Left renal pelvis (tissue), 4 donors: ENCODE measurements at regions not wholly inside any gene's neighbourhood (a gene's known extent, or its start where the extent isn't known, plus 50 kb on each side); places are given as distances from the start of the nearest gene placed in this dataset.
"Not testable (repeated sequence)": the region's sequence is repeated elsewhere in the genome, so short reads cannot be mapped to it uniquely, and the experiment has no call there.

Experiments used
- DNase-seq, 4 donors: peaks; one replicate each; pipeline ENCODE4 v3.0.0-alpha.2; 2013; ENCODE audit warnings: low read depth in 4 of 4, low spot score in 3 of 4

GRCh38 chr6:97779039-97779766, 496.2 kb upstream of the MMS22L start:
- DNase-seq = not testable (repeated sequence)

DNA sequence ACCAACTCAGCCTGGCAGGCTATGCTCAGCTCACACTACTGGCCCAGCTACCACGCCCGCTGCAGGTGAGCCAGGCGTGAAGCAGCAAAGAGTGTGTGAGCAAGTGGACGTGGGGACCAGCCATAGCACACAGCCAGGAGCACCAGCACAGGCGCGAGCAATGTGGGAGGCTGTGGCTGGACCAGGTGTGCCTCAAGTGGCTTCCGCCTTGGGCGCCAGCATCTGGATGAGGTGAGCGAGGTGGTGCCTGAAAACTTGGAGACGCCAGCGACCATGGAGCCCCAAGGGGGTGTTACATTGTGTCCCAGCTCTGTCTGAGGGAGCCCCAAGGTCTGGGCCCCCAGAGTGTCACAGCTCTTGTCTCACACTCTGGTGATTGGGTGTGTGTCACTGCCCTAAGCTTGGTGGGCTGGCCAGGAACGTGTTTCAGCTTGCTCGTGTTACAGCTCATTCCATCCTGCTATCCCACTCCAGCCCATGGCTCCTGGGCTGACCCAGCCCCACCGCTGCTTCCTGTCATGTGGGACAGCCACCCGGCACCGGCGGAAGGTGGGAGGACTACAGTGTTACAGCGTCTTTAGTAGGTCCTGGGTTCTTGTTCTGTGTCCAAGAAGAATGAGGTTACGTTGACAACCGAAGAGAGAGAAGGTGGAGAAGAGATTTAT, 508.0 kb upstream of the MMS22L start:
- DNase-seq = no peak

DNA sequence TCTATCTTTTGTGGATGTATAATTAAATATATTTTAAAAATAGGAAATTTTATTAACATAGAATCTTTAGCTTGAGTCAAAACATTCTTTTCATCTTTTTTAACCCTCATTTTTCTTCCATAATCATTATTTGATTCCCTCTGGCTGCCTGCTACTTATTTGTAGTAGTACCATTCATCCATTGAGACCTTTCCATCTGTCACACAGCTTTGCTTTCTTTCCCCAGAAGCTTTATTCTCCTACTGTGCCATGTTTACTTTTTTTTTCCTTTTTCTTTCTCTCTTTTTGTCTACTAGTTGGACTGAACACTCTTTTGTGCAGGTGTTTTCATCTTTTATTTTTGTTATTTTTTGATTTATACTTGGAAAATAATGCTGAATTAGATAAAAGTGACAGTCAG, 522.6 kb upstream of the MMS22L start:
- DNase-seq = no peak

- DNase-seq = no peak
Observed at GRCh38 chr6:97812940-97813339, 529.9 kb upstream of the MMS22L start.

DNA sequence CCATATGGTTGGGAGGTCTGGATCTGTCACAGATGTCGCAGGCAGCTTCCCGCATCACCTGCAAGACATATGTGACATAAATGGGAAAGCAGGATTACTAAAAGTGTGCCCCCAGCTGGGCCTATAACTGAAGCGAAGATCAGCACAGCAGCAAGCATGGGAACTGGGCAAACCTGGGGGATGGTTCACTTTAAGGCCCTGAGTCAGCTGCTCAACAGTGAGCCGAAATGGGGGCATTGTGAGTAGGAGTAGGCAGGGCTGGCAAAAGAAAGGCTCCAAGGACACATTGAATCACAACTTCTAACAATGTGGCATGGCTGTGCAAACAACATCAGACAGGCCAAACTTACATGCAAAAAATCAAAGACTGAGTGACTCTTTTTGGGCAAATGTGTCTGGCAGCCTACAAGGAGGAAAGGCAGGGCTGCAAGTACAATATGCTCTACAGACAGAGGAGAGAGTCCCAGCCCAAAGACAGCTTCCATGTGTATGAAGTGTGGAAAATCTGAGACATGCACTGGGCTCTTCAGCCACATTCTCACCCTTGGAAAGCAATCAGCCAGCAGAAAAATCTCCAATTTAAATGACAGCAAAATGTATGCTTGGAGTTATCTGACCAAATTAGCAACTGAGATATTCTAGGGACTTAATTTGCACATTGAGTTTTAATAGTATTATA, 531.0 kb upstream of the MMS22L start:
- DNase-seq = no peak

GRCh38 chr6:97815301-97815812, 532.3 kb upstream of the MMS22L start:
- DNase-seq = no peak

DNA sequence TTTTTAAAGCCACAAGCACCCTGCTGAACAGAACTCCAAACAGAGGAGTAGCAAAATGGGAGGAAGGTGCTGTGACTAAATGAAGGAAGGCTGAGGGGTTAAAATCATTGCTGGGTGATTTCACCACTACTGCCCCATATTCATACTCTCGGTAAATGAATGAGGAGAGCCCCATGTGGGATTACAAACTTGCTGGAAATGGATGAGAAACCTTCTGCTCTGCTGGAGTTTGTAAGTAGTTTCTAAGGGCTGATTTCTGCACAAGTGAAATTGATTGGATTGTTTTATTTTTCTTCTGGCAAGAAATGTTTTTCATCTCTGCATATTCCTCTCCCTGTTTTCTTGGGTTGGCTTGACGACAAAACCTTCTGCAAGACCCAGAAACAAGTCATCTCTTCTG, 533.5 kb upstream of the MMS22L start:
- DNase-seq = no peak

- DNase-seq = no peak
Observed at GRCh38 chr6:97819710-97820109, 536.7 kb upstream of the MMS22L start.

DNA sequence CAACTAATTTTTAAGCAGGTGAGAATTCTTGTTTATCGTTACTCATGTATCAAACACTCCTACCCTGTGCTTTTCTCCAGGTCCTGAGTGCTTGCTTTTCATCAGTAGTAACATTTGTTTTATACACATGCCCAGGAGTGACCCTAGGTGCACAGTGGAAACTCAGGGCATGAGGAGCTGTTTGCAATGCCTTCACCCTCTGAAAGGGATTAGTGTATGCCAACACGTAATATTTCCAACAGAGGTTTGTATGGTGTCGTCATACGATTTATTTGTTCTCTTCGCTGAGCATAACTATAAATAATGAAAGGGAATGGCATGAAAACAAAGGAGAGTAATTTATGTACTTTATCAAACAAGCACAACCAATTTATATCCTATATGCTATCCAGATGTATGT, 537.4 kb upstream of the MMS22L start:
- no peak for DNase-seq

- no peak for DNase-seq
Observed at GRCh38 chr6:97822632-97823031, 539.6 kb upstream of the MMS22L start.

- no peak for DNase-seq
Observed at GRCh38 chr6:97841763-97842162, 558.7 kb upstream of the MMS22L start.

GRCh38 chr6:97842521-97842920, 559.5 kb upstream of the MMS22L start:
- DNase-seq = no peak

DNA sequence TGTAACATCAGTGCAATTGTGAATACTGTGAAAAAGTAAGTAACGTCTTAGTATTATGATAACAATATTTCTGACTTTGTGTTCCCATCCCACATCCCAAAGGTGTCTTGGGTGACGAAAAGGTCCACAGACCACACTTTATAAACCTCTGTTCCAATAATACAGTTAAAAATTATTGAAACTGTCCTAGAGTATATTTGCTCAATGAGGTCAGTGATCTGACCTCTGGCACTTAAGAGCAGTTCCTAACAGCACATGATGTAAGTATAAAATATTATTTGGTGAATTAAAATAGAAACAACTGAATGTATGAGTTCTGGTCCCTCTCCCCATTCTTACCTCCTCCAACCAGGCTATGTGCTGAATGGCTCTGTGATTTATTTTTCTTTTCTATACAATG, 566.4 kb upstream of the MMS22L start:
- DNase-seq = no peak

- DNase-seq = no peak
Observed at GRCh38 chr6:97850458-97851212, 567.6 kb upstream of the MMS22L start.

- no peak for DNase-seq
Observed at GRCh38 chr6:97863697-97864096, 580.7 kb upstream of the MMS22L start.

GRCh38 chr6:97864366-97864765, 581.4 kb upstream of the MMS22L start:
- no peak for DNase-seq

DNA sequence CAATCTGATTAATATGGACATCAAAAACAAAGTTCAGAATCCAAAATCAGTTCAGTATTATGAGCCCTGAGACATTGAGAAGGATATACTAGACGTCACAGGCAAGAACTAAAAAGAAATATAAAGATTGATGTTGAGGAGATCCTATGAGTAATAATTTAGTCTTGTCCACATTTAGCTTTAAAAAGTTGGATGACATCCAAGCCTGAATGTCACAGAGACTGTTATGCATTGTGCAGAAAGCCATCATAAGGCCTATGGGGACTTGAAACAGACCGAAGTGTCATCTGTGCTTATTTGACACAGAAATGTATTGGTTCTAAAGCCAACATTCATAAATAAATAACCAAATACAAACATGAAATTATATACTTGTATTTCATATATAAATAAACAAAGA, 581.8 kb upstream of the MMS22L start:
- no peak for DNase-seq

DNA sequence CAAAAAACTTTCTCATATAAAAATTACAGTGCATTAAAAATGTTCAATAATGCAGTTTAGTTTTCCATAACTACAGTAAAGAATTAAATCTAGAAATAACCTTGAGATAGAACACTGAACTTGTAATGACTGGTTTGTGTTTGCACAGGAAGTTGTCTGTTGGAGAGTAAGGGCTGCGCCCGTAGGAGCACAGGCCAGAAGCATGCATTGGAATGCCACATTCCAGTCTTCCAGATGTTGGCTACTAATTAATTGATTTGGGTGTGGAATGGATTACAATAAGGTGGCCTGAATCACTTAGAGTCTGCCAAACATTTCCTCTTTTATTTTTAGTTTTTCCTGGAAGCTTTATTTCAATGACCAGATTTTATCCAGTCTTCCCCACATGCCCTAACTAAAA, 582.6 kb upstream of the MMS22L start:
- DNase-seq = no peak

- DNase-seq = no peak
Observed at GRCh38 chr6:97866616-97867015, 583.6 kb upstream of the MMS22L start.

DNA sequence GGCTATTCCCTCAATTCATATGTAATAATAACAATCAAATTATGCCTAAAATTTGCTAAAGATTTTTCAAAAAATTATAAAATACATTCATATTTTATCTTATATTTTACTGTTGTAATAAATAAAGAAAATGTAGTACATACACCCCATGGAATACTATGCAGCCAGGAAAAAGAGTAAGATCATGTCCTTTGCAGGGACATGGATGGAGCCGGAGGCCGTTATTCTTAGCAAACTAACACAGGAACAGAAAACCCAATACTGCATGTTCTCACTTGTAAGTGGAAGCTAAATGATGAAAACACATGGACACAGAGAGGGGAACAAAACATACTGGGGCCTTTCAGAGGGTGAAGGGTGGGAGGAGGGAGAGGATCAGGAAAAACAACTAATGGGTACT, 584.2 kb upstream of the MMS22L start:
- no peak for DNase-seq

GRCh38 chr6:97870273-97870672, 587.3 kb upstream of the MMS22L start:
- DNase-seq = no peak
